Heart left ventricle (tissue), 13 donors: ENCODE measurements at regions not wholly inside any gene's neighbourhood (a gene's known extent, or its start where the extent isn't known, plus 50 kb on each side); places are given as distances from the start of the nearest gene placed in this dataset.

Experiments
- CTCF ChIP-seq, 12 donors: fragments of 200-600 bp; sonication (generic) in 4 of 12; IDR thresholded peaks; one replicate each; pipeline versions ENCODE4 v1.5.0 to v1.8.0; 2018 to 2022; ENCODE audit warnings: antibody characterized with exemption in 12 of 12, mild to moderate bottlenecking in 5 of 12
- POLR2A ChIP-seq, 2 donors: fragments of 450-650 bp; IDR thresholded peaks; one replicate each; pipeline ENCODE4 v1.6.1; 2017; ENCODE audit warnings: antibody characterized with exemption in 2 of 2, mild to moderate bottlenecking in 2 of 2, moderate library complexity in 2 of 2
- donor health status: ischemic (EF 13 %, LVEDD 7.1; RV severe dilation, severe dysfunction).
- donor health status: DM: no; HTN: yes; CAD: no.
- donor health status: DM: no; HTN: no; CAD: no.
- donor health status: ischemic (EF 25% LVEDD 6.9; RV normal size, moderate dysfunction).
- donor health status: ischemic (EF 25% LVEDD 5.7; RV mildly dilated, moderate dysfunction).
- donor health status: ischemic (EF 35%, LVEDD 5.7; RV mildly dilated, moderate dysfunction).
- donor health status: nonischemic (EF 11% LVEDD 7.7; RV severe dilation, severe dysfunction).
- donor health status: DM: yes; HTN: yes; CAD: no.
- donor health status: PGD.
- donor health status: ischemic (EF 29% LVEDD 5.4; RV normal size, mild dysfunction).
- donor health status: nonischemic (EF 23%, LVEDD 6.1; RV moderate dilation, normal function).

DNA sequence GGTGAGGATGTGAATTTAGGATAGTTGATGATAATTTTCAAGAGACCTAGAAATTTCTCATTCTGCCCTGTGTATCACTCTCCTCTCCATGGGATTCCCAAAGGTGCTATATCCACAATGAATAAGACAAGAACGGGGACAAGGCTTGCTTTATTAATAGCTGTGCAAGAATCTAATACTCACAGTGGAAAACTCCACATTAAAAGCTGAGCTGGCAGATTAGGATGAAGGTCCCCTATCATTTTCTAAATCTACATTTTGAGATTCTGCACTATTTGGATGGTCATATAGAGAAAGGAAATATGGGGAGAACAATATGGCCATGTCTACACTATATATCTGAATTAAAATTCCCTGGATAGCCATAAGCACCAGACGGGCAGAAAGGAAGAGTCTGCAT, 411.0 kb upstream of the TGFBR2 start:
- TF ChIP-seq CTCF (IDR thresholded peaks at IDR 0.05) (no peak), POLR2A (IDR thresholded peaks at IDR 0.05) (no peak)
